Testis (tissue), 2 donors: ENCODE measurements at regions not wholly inside any gene's neighbourhood (a gene's known extent, or its start where the extent isn't known, plus 50 kb on each side); places are given as distances from the start of the nearest gene placed in this dataset.

Source experiments
- POLR2A ChIP-seq: fragments of 450-650 bp; IDR thresholded peaks from one replicate; pipeline ENCODE4 v1.6.1; 2017; ENCODE audit warnings: antibody characterized with exemption, mild to moderate bottlenecking, moderate library complexity
- TF ChIP-seq, protein P1 (sequence below), 3 experiments: fragments of 450-650 bp in 2 of 3; fragments of 200-600 bp in 1 of 3; sonication (generic) in 1 of 3; IDR thresholded peaks; one replicate each; pipeline ENCODE4 v1.5.1; 2016 to 2019; ENCODE audit warnings: antibody characterized with exemption in 3 of 3, mild to moderate bottlenecking in 2 of 3, moderate library complexity in 1 of 3

DNA sequence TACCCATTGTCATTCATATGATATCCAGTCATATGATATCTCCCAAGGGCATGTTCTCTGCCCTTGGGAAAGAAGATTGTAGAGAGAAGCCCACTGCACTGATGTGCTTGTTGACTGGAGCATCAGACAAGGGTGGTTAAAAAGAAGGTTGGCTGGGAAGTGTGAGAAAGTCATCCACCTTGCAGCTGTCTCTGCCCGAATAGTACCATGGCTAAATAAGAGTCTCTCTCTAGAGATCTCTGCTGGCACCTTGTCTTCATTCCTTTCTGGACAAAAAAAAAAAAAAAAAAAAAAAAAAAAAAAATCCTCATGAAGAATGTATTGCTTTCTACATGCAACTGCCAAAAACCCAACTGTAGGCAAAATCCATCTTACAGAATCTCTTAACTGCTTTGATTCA lies 349.7 kb upstream of the ESRRG start:
- TF ChIP-seq, protein P1, sequence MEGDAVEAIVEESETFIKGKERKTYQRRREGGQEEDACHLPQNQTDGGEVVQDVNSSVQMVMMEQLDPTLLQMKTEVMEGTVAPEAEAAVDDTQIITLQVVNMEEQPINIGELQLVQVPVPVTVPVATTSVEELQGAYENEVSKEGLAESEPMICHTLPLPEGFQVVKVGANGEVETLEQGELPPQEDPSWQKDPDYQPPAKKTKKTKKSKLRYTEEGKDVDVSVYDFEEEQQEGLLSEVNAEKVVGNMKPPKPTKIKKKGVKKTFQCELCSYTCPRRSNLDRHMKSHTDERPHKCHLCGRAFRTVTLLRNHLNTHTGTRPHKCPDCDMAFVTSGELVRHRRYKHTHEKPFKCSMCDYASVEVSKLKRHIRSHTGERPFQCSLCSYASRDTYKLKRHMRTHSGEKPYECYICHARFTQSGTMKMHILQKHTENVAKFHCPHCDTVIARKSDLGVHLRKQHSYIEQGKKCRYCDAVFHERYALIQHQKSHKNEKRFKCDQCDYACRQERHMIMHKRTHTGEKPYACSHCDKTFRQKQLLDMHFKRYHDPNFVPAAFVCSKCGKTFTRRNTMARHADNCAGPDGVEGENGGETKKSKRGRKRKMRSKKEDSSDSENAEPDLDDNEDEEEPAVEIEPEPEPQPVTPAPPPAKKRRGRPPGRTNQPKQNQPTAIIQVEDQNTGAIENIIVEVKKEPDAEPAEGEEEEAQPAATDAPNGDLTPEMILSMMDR (IDR thresholded peaks at IDR 0.05): no peak
- no peak for TF ChIP-seq POLR2A
